ENCODE measurements at regions not wholly inside any gene's neighbourhood (a gene's known extent, or its start where the extent isn't known, plus 50 kb on each side); places are given as distances from the start of the nearest gene placed in this dataset.

GRCh38 chr17:27398691-27399090 lies 57.6 kb upstream of the KSR1 start:
- intact Hi-C loops (cut with DNase I; ENCODE audit: low total_unique reads), result no loop called here
- H3K36me3 ChIP-seq, result no peaks in the 10 kb centered on the region
- H3K4me3 ChIP-seq, result no peak overlapping the region
- no peaks in the 10 kb centered on the region for H3K9me3 ChIP-seq
- TF ChIP-seq POLR2A (IDR thresholded peaks at IDR 0.05) (no peak), CTCF (IDR thresholded peaks at IDR 0.05) (no peak)
- DNase-seq, result no peak
- H3K27ac ChIP-seq, result no peak overlapping the region
- H3K27me3 ChIP-seq, result no peaks in the 10 kb centered on the region
- no peaks in the 10 kb centered on the region for H3K4me1 ChIP-seq

GRCh38 chr17:27400991-27401390 lies 55.3 kb upstream of the KSR1 start:
- Histone ChIP-seq H3K4me3 (no peak overlapping the region), H3K4me1 (no peaks in the 10 kb centered on the region), H3K36me3 (no peaks in the 10 kb centered on the region), H3K27ac (no peak overlapping the region), H3K27me3 (no peaks in the 10 kb centered on the region), H3K9me3 (no peaks in the 10 kb centered on the region)
- intact Hi-C loops (cut with DNase I; ENCODE audit: low total_unique reads), result no loop called here
- no peak for DNase-seq
- TF ChIP-seq POLR2A (IDR thresholded peaks at IDR 0.05), result no peak
- no peak for TF ChIP-seq CTCF (IDR thresholded peaks at IDR 0.05)

- no peak for TF ChIP-seq CTCF (IDR thresholded peaks at IDR 0.05)
- Histone ChIP-seq H3K27me3 (no peaks in the 10 kb centered on the region), H3K4me3 (no peak overlapping the region), H3K27ac (no peak overlapping the region), H3K36me3 (no peaks in the 10 kb centered on the region), H3K4me1 (no peaks in the 10 kb centered on the region), H3K9me3 (no peaks in the 10 kb centered on the region)
- intact Hi-C loops (cut with DNase I; ENCODE audit: low total_unique reads), result no loop called here
- DNase-seq, result no peak
Observed at GRCh38 chr17:27402943-27403342, 53.3 kb upstream of the KSR1 start.

- no peak for DNase-seq
- Histone ChIP-seq H3K27me3 (no peaks in the 10 kb centered on the region), H3K36me3 (no peaks in the 10 kb centered on the region), H3K27ac (no peak overlapping the region), H3K4me3 (no peak overlapping the region), H3K4me1 (no peaks in the 10 kb centered on the region), H3K9me3 (no peaks in the 10 kb centered on the region)
- TF ChIP-seq POLR2A (IDR thresholded peaks at IDR 0.05) (no peak), CTCF (IDR thresholded peaks at IDR 0.05) (no peak)
- intact Hi-C loops (cut with DNase I; ENCODE audit: low total_unique reads), result no loop called here
Observed at GRCh38 chr17:27403480-27404005, 52.7 kb upstream of the KSR1 start.

- H3K4me3 ChIP-seq, result no peak overlapping the region
- no peaks in the 10 kb centered on the region for H3K4me1 ChIP-seq
- no peaks in the 10 kb centered on the region for H3K27me3 ChIP-seq
- H3K27ac ChIP-seq, result no peak overlapping the region
- TF ChIP-seq POLR2A (IDR thresholded peaks at IDR 0.05) (no peak), CTCF (IDR thresholded peaks at IDR 0.05) (no peak)
- H3K36me3 ChIP-seq, result no peaks in the 10 kb centered on the region
- DNase-seq, result no peak
- intact Hi-C loops (cut with DNase I; ENCODE audit: low total_unique reads), result no loop called here
- no peaks in the 10 kb centered on the region for H3K9me3 ChIP-seq
Observed at GRCh38 chr17:27404676-27405075, 51.6 kb upstream of the KSR1 start.

Measured in uterus (tissue), 3 donors.